Heart left ventricle (tissue), 16 donors: ENCODE measurements at regions not wholly inside any gene's neighbourhood (a gene's known extent, or its start where the extent isn't known, plus 50 kb on each side); places are given as distances from the start of the nearest gene placed in this dataset.

ENCODE experiments used
- ATAC-seq, 4 donors: fragments of 200-7000 bp; cut with Tn5 transposase; one replicate each; pipeline ENCODE4 v1.9.1; 2020 to 2022; ENCODE audit warnings: moderate library complexity in 4 of 4, mild to moderate bottlenecking in 3 of 4, moderate number of reproducible peaks in 1 of 4
- DNase-seq, 5 donors: peaks; one replicate each; pipeline ENCODE4 v3.0.0-alpha.2; 2020
- H3K27ac ChIP-seq, 12 donors: fragments of 200-600 bp; sonication (generic) in 4 of 12; one replicate each; pipeline versions ENCODE4 v1.5.0 to v1.8.0; 2016 to 2022; ENCODE audit warnings: mild to moderate bottlenecking in 2 of 12
- H3K27me3 ChIP-seq, 9 donors: fragments of 200-600 bp; sonication (generic) in 2 of 9; one replicate each; pipeline versions ENCODE4 v1.5.1 to v1.8.0; 2016 to 2022; ENCODE audit warnings: mild to moderate bottlenecking in 3 of 9
- H3K36me3 ChIP-seq, 9 donors: fragments of 200-600 bp; sonication (generic) in 2 of 9; one replicate each; pipeline versions ENCODE4 v1.5.0 to v1.8.0; 2018 to 2022; ENCODE audit warnings: mild to moderate bottlenecking in 2 of 9
- H3K4me1 ChIP-seq, 12 donors: fragments of 200-600 bp; sonication (generic) in 4 of 12; one replicate each; pipeline versions ENCODE4 v1.5.0 to v1.8.0; 2016 to 2022; ENCODE audit warnings: mild to moderate bottlenecking in 3 of 12
- H3K4me3 ChIP-seq, 12 donors: fragments of 200-600 bp; sonication (generic) in 4 of 12; one replicate each; pipeline versions ENCODE4 v1.5.0 to v1.8.0; 2017 to 2022; ENCODE audit warnings: mild to moderate bottlenecking in 9 of 12, moderate library complexity in 4 of 12
- H3K9me3 ChIP-seq, 12 donors: fragments of 200-600 bp; sonication (generic) in 4 of 12; one replicate each; pipeline versions ENCODE4 v1.5.0 to v1.8.0; 2016 to 2022; ENCODE audit warnings: mild to moderate bottlenecking in 1 of 12
- POLR2A ChIP-seq, 2 donors: fragments of 450-650 bp; IDR thresholded peaks; one replicate each; pipeline ENCODE4 v1.6.1; 2017; ENCODE audit warnings: antibody characterized with exemption in 2 of 2, mild to moderate bottlenecking in 2 of 2, moderate library complexity in 2 of 2
- WGBS, 4 donors: extraction: QIAGEN DNeasy Blood & Tissue Kit in 2 of 4; methylation state at CpG; one replicate each; pipeline versions ENCODE4 v1.1.5 to v1.1.7; 2013 to 2018; 5-methylcytosine and 5-hydroxymethylcytosine counted together
- intact Hi-C, 10 donors: fragments of 100-400 bp; cut with DNase I; formaldehyde crosslinking; loops; one replicate each; pipeline versions ENCODE4 v1.11.1 to v1.14.2; 2022
- TF ChIP-seq, protein P1 (sequence below), 12 donors: fragments of 200-600 bp; sonication (generic) in 4 of 12; IDR thresholded peaks; one replicate each; pipeline versions ENCODE4 v1.5.0 to v1.8.0; 2018 to 2022; ENCODE audit warnings: antibody characterized with exemption in 12 of 12, mild to moderate bottlenecking in 5 of 12
- donor health status: ischemic (EF 13 %, LVEDD 7.1; RV severe dilation, severe dysfunction).
- donor health status: healthy with polysubstance abuse.
- donor health status: DM: no; HTN: yes; CAD: no.
- donor health status: DM: no; HTN: no; CAD: no.
- donor health status: ischemic (EF 25% LVEDD 6.9; RV normal size, moderate dysfunction).
- donor health status: ischemic (EF 25% LVEDD 5.7; RV mildly dilated, moderate dysfunction).
- donor health status: healthy.
- donor health status: DM: yes; HTN: yes; CAD: no.
- donor health status: ischemic (EF 35%, LVEDD 5.7; RV mildly dilated, moderate dysfunction).
- donor health status: nonischemic (EF 11% LVEDD 7.7; RV severe dilation, severe dysfunction).
- donor health status: DM: yes; HTN: yes; CAD: no.
- donor health status: PGD.
- donor health status: ischemic (EF 29% LVEDD 5.4; RV normal size, mild dysfunction).
- donor health status: nonischemic (EF 23%, LVEDD 6.1; RV moderate dilation, normal function).

DNA sequence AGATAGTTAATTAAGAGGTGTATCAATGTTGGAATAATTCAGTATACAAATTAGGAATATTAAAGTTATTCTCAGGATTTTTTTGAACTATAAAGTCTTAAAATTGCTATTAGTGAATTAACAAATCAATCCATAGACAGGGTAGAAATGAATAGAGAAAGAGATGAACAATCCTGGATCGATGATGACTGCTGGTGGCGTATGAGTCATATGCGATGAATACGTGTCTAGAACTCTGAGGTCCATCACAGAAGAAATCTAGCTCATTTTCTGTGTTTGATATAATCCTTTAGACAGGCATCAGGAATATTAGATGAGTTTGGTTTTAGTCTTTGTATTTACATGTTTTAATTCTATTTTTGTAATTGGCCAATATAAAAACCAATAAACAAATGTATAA is 85.4 kb upstream of the RTL1 start:
- H3K27ac ChIP-seq, result no peak overlapping the region
- no peaks in the 10 kb centered on the region for H3K36me3 ChIP-seq
- WGBS, 4 donors, result 89 to 94% (median 93%) methylated on average over 4 of the region's 4 CpGs
- H3K27me3 ChIP-seq, result no peaks in the 10 kb centered on the region
- no peak overlapping the region for H3K4me3 ChIP-seq
- DNase-seq (no peak), ATAC-seq (no peak)
- no peaks in the 10 kb centered on the region for H3K9me3 ChIP-seq
- H3K4me1 ChIP-seq, result no peaks in the 10 kb centered on the region
- no peak for TF ChIP-seq POLR2A (IDR thresholded peaks at IDR 0.05)
- TF ChIP-seq, protein P1, sequence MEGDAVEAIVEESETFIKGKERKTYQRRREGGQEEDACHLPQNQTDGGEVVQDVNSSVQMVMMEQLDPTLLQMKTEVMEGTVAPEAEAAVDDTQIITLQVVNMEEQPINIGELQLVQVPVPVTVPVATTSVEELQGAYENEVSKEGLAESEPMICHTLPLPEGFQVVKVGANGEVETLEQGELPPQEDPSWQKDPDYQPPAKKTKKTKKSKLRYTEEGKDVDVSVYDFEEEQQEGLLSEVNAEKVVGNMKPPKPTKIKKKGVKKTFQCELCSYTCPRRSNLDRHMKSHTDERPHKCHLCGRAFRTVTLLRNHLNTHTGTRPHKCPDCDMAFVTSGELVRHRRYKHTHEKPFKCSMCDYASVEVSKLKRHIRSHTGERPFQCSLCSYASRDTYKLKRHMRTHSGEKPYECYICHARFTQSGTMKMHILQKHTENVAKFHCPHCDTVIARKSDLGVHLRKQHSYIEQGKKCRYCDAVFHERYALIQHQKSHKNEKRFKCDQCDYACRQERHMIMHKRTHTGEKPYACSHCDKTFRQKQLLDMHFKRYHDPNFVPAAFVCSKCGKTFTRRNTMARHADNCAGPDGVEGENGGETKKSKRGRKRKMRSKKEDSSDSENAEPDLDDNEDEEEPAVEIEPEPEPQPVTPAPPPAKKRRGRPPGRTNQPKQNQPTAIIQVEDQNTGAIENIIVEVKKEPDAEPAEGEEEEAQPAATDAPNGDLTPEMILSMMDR (IDR thresholded peaks at IDR 0.05), result no peak
- intact Hi-C loops, result no loop called here

- Histone ChIP-seq H3K9me3 (no peaks in the 10 kb centered on the region), H3K36me3 (no peaks in the 10 kb centered on the region), H3K4me1 (no peaks in the 10 kb centered on the region), H3K4me3 (no peak overlapping the region), H3K27me3 (no peaks in the 10 kb centered on the region), H3K27ac (no peak overlapping the region)
- WGBS, 4 donors, result 73 to 84% (median 82%) methylated on average over 1 of the region's 1 CpG
- intact Hi-C loops, result no loop called here
- TF ChIP-seq, protein P1 (IDR thresholded peaks at IDR 0.05), result no peak
- no peak for TF ChIP-seq POLR2A (IDR thresholded peaks at IDR 0.05)
- DNase-seq (no peak), ATAC-seq (no peak)
Observed at GRCh38 chr14:100989924-100990323, 86.4 kb upstream of the RTL1 start.

DNA sequence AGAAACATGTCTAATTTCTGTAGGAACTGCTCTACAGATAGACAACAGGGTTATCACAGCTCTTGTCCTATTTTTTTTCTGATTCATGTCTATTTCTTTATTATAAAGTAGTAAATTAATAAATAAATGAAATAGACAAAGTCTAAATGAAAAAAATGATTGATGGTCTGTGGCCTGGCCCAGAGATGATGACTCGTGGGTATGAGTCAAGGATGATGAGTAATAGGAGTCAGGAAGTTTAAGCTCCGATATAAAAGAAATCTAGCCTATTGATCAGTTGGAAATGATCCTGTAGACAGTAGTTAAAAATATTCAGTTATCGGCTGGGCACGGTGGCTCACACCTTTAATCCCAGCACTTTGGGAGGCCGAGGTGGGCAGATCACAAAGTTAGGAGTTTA is 90.6 kb upstream of the RTL1 start:
- DNase-seq (no peak), ATAC-seq (no peak)
- intact Hi-C loops, result no loop called here

GRCh38 chr14:100994756-100995330 is 91.3 kb upstream of the RTL1 start:
- intact Hi-C loops, result no loop called here
- DNase-seq (no peak), ATAC-seq (no peak)
- Histone ChIP-seq H3K4me1 (no peaks in the 10 kb centered on the region), H3K9me3 (peaks cover 0 to 5% (median 0%) of the 10 kb centered on the region in 12 donors), H3K36me3 (no peaks in the 10 kb centered on the region), H3K4me3 (no peak overlapping the region), H3K27ac (no peak overlapping the region), H3K27me3 (no peaks in the 10 kb centered on the region)
- WGBS, 4 donors, result 80 to 84% (median 83%) methylated on average over 3 of the region's 3 CpGs
- TF ChIP-seq, protein P1 (IDR thresholded peaks at IDR 0.05), result no peak
- TF ChIP-seq POLR2A (IDR thresholded peaks at IDR 0.05), result no peak

More for the DNA sequence above, 90.6 kb upstream of the RTL1 start:
- Histone ChIP-seq H3K9me3 (peaks cover 0 to 5% (median 0%) of the 10 kb centered on the region in 12 donors), H3K4me1 (no peaks in the 10 kb centered on the region), H3K27ac (no peak overlapping the region), H3K27me3 (no peaks in the 10 kb centered on the region), H3K36me3 (no peaks in the 10 kb centered on the region), H3K4me3 (no peak overlapping the region)
- TF ChIP-seq POLR2A (IDR thresholded peaks at IDR 0.05), result no peak
- TF ChIP-seq, protein P1 (IDR thresholded peaks at IDR 0.05), result no peak
- 79 to 89% (median 84%) methylated on average over 5 of the region's 5 CpGs for WGBS, 4 donors
